Tibial nerve (tissue), 3 donors: ENCODE measurements at regions not wholly inside any gene's neighbourhood (a gene's known extent, or its start where the extent isn't known, plus 50 kb on each side); places are given as distances from the start of the nearest gene placed in this dataset.

Experiments
- POLR2A ChIP-seq, 2 donors: fragments of 450-650 bp; IDR thresholded peaks; one replicate each; pipeline ENCODE4 v1.6.1; 2017; ENCODE audit warnings: antibody characterized with exemption in 2 of 2, mild to moderate bottlenecking in 2 of 2, moderate library complexity in 2 of 2
- TF ChIP-seq, protein P1 (sequence below), 5 experiments: fragments of 200-600 bp in 3 of 5; fragments of 450-650 bp in 2 of 5; sonication (generic) in 3 of 5; IDR thresholded peaks; one replicate each; pipeline ENCODE4 v1.5.1; 2016 to 2019; ENCODE audit warnings: antibody characterized with exemption in 5 of 5, mild to moderate bottlenecking in 3 of 5, moderate library complexity in 2 of 5

DNA sequence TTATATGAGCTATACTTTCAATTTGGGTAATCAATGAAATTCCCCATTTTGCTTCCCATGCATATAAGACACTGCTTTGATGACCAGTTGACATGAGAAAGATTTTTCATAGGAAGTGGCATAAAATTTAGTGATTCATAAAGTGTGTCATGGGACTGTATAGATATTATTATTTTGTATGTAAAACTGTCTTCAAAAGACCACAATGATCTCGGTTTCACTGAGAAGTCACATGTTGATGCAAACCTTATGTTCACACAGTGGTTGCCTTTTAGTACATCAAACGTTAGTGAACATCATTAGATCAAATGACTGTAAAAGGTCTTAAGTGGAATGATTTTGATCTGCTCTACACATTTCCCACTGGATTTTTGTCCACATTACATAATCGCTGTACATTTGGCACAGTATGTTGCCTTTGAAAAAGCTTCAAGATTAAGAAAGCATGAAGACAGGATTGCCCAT is 349.2 kb upstream of the MEF2C start:
- TF ChIP-seq, protein P1, sequence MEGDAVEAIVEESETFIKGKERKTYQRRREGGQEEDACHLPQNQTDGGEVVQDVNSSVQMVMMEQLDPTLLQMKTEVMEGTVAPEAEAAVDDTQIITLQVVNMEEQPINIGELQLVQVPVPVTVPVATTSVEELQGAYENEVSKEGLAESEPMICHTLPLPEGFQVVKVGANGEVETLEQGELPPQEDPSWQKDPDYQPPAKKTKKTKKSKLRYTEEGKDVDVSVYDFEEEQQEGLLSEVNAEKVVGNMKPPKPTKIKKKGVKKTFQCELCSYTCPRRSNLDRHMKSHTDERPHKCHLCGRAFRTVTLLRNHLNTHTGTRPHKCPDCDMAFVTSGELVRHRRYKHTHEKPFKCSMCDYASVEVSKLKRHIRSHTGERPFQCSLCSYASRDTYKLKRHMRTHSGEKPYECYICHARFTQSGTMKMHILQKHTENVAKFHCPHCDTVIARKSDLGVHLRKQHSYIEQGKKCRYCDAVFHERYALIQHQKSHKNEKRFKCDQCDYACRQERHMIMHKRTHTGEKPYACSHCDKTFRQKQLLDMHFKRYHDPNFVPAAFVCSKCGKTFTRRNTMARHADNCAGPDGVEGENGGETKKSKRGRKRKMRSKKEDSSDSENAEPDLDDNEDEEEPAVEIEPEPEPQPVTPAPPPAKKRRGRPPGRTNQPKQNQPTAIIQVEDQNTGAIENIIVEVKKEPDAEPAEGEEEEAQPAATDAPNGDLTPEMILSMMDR (IDR thresholded peaks at IDR 0.05): no peak
- TF ChIP-seq POLR2A (IDR thresholded peaks at IDR 0.05): no peak
